ENCODE measurements at regions not wholly inside any gene's neighbourhood (a gene's known extent, or its start where the extent isn't known, plus 50 kb on each side); places are given as distances from the start of the nearest gene placed in this dataset.

- Histone ChIP-seq H3K18ac (ENCODE audit: low read length) (no peak overlapping the region), H4K8ac (ENCODE audit: low read depth, low read length) (no peak overlapping the region), H3K9ac (ENCODE audit: low read length) (no peak overlapping the region), H3K36me3 (ENCODE audit: control insufficient read depth, insufficient read depth, low read length) (no peaks in the 10 kb centered on the region), H2BK5ac (ENCODE audit: low read length) (no peak overlapping the region), H3K79me1 (ENCODE audit: low read length) (no peaks in the 10 kb centered on the region), H2BK15ac (replicated peaks; ENCODE audit: low read depth) (no peak overlapping the region), H3K4me2 (ENCODE audit: low read length) (no peak overlapping the region), H2BK120ac (ENCODE audit: low read depth, low read length) (no peak overlapping the region), H3K4me1 (ENCODE audit: control insufficient read depth, low read depth, low read length) (no peaks in the 10 kb centered on the region), H3K27ac (ENCODE audit: low read depth, low read length) (no peak overlapping the region), H3K23ac (ENCODE audit: low read length) (no peak overlapping the region), H2AK5ac (ENCODE audit: low read length) (no peak overlapping the region), H3K79me2 (ENCODE audit: control insufficient read depth, insufficient read depth, low read length) (no peaks in the 10 kb centered on the region), H3K56ac (ENCODE audit: low read length) (no peak overlapping the region), H3K4me3 (ENCODE audit: low read length) (no peak overlapping the region), H3K27me3 (ENCODE audit: insufficient read depth, low read length, poor library complexity) (no peaks in the 10 kb centered on the region), H3K4ac (ENCODE audit: low read depth, low read length) (no peak overlapping the region), H4K5ac (ENCODE audit: low read length) (no peak overlapping the region)
- peak; percentile 65 for DNase-seq
- WGBS (ENCODE audit: extremely low coverage, insufficient coverage, low lambda C conversion rate) = no CpG with 5 or more reads among the region's 9 CpGs
Observed at GRCh38 chr10:25076506-25077177, 60.2 kb downstream of the THNSL1 start.

GRCh38 chr10:25078658-25079431 is 62.4 kb downstream of the THNSL1 start:
- Histone ChIP-seq H3K23ac (ENCODE audit: low read length) (no peak overlapping the region), H2BK5ac (ENCODE audit: low read length) (no peak overlapping the region), H3K56ac (ENCODE audit: low read length) (no peak overlapping the region), H3K4ac (ENCODE audit: low read depth, low read length) (no peak overlapping the region), H3K18ac (ENCODE audit: low read length) (no peak overlapping the region), H3K4me1 (ENCODE audit: control insufficient read depth, low read depth, low read length) (no peaks in the 10 kb centered on the region), H2BK120ac (ENCODE audit: low read depth, low read length) (no peak overlapping the region), H3K79me2 (ENCODE audit: control insufficient read depth, insufficient read depth, low read length) (no peaks in the 10 kb centered on the region), H4K5ac (ENCODE audit: low read length) (no peak overlapping the region), H4K8ac (ENCODE audit: low read depth, low read length) (no peak overlapping the region), H3K27me3 (ENCODE audit: insufficient read depth, low read length, poor library complexity) (no peaks in the 10 kb centered on the region), H3K27ac (ENCODE audit: low read depth, low read length) (no peak overlapping the region), H3K4me2 (ENCODE audit: low read length) (no peak overlapping the region), H3K36me3 (ENCODE audit: control insufficient read depth, insufficient read depth, low read length) (no peaks in the 10 kb centered on the region), H3K79me1 (ENCODE audit: low read length) (no peaks in the 10 kb centered on the region), H3K4me3 (ENCODE audit: low read length) (no peak overlapping the region), H2AK5ac (ENCODE audit: low read length) (no peak overlapping the region), H3K9ac (ENCODE audit: low read length) (no peak overlapping the region), H2BK15ac (replicated peaks; ENCODE audit: low read depth) (no peak overlapping the region)
- no peak for DNase-seq
- WGBS (ENCODE audit: extremely low coverage, insufficient coverage, low lambda C conversion rate) = no CpG with 5 or more reads among the region's 7 CpGs

- H3K4me1 ChIP-seq (ENCODE audit: control insufficient read depth, low read depth, low read length) = no peaks in the 10 kb centered on the region
- H3K79me2 ChIP-seq (ENCODE audit: control insufficient read depth, insufficient read depth, low read length) = no peaks in the 10 kb centered on the region
- no peak overlapping the region for H3K18ac ChIP-seq (ENCODE audit: low read length)
- DNase-seq = peak; percentile 88
- H3K9ac ChIP-seq (ENCODE audit: low read length) = no peak overlapping the region
- WGBS (ENCODE audit: extremely low coverage, insufficient coverage, low lambda C conversion rate) = no CpG with 5 or more reads among the region's 9 CpGs
- H3K23ac ChIP-seq (ENCODE audit: low read length) = no peak overlapping the region
- no peak overlapping the region for H3K4me2 ChIP-seq (ENCODE audit: low read length)
- H4K8ac ChIP-seq (ENCODE audit: low read depth, low read length) = no peak overlapping the region
- no peak overlapping the region for H3K4me3 ChIP-seq (ENCODE audit: low read length)
- H2BK15ac ChIP-seq (replicated peaks; ENCODE audit: low read depth) = no peak overlapping the region
- no peaks in the 10 kb centered on the region for H3K27me3 ChIP-seq (ENCODE audit: insufficient read depth, low read length, poor library complexity)
- no peak overlapping the region for H2AK5ac ChIP-seq (ENCODE audit: low read length)
- no peak overlapping the region for H3K27ac ChIP-seq (ENCODE audit: low read depth, low read length)
- H3K36me3 ChIP-seq (ENCODE audit: control insufficient read depth, insufficient read depth, low read length) = no peaks in the 10 kb centered on the region
- H4K5ac ChIP-seq (ENCODE audit: low read length) = no peak overlapping the region
- H3K79me1 ChIP-seq (ENCODE audit: low read length) = no peaks in the 10 kb centered on the region
- no peak overlapping the region for H2BK5ac ChIP-seq (ENCODE audit: low read length)
- no peak overlapping the region for H2BK120ac ChIP-seq (ENCODE audit: low read depth, low read length)
- H3K56ac ChIP-seq (ENCODE audit: low read length) = no peak overlapping the region
- no peak overlapping the region for H3K4ac ChIP-seq (ENCODE audit: low read depth, low read length)
Observed at GRCh38 chr10:25080880-25081581, 64.6 kb downstream of the THNSL1 start.

GRCh38 chr10:25082276-25083204 is 66.1 kb downstream of the THNSL1 start:
- H3K23ac ChIP-seq (ENCODE audit: low read length) = no peak overlapping the region
- H3K4me3 ChIP-seq (ENCODE audit: low read length) = no peak overlapping the region
- no peak overlapping the region for H3K4ac ChIP-seq (ENCODE audit: low read depth, low read length)
- DNase-seq = no peak
- no peak overlapping the region for H2BK120ac ChIP-seq (ENCODE audit: low read depth, low read length)
- H2BK15ac ChIP-seq (replicated peaks; ENCODE audit: low read depth) = no peak overlapping the region
- no peak overlapping the region for H4K5ac ChIP-seq (ENCODE audit: low read length)
- no peaks in the 10 kb centered on the region for H3K79me1 ChIP-seq (ENCODE audit: low read length)
- H4K8ac ChIP-seq (ENCODE audit: low read depth, low read length) = no peak overlapping the region
- no peaks in the 10 kb centered on the region for H3K36me3 ChIP-seq (ENCODE audit: control insufficient read depth, insufficient read depth, low read length)
- no peak overlapping the region for H3K9ac ChIP-seq (ENCODE audit: low read length)
- H3K27ac ChIP-seq (ENCODE audit: low read depth, low read length) = no peak overlapping the region
- no peaks in the 10 kb centered on the region for H3K4me1 ChIP-seq (ENCODE audit: control insufficient read depth, low read depth, low read length)
- no peak overlapping the region for H3K18ac ChIP-seq (ENCODE audit: low read length)
- H3K27me3 ChIP-seq (ENCODE audit: insufficient read depth, low read length, poor library complexity) = no peaks in the 10 kb centered on the region
- no peak overlapping the region for H2AK5ac ChIP-seq (ENCODE audit: low read length)
- H3K79me2 ChIP-seq (ENCODE audit: control insufficient read depth, insufficient read depth, low read length) = no peaks in the 10 kb centered on the region
- H3K56ac ChIP-seq (ENCODE audit: low read length) = no peak overlapping the region
- no CpG with 5 or more reads among the region's 8 CpGs for WGBS (ENCODE audit: extremely low coverage, insufficient coverage, low lambda C conversion rate)
- H2BK5ac ChIP-seq (ENCODE audit: low read length) = no peak overlapping the region
- no peak overlapping the region for H3K4me2 ChIP-seq (ENCODE audit: low read length)

- no peak overlapping the region for H3K4me2 ChIP-seq (ENCODE audit: low read length)
- no peak overlapping the region for H2BK5ac ChIP-seq (ENCODE audit: low read length)
- H4K8ac ChIP-seq (ENCODE audit: low read depth, low read length) = no peak overlapping the region
- no peak overlapping the region for H3K27ac ChIP-seq (ENCODE audit: low read depth, low read length)
- H3K79me2 ChIP-seq (ENCODE audit: control insufficient read depth, insufficient read depth, low read length) = no peaks in the 10 kb centered on the region
- H2AK5ac ChIP-seq (ENCODE audit: low read length) = no peak overlapping the region
- H3K27me3 ChIP-seq (ENCODE audit: insufficient read depth, low read length, poor library complexity) = no peaks in the 10 kb centered on the region
- H3K23ac ChIP-seq (ENCODE audit: low read length) = no peak overlapping the region
- H3K36me3 ChIP-seq (ENCODE audit: control insufficient read depth, insufficient read depth, low read length) = no peaks in the 10 kb centered on the region
- H3K4me3 ChIP-seq (ENCODE audit: low read length) = no peak overlapping the region
- no peak overlapping the region for H3K4ac ChIP-seq (ENCODE audit: low read depth, low read length)
- no peaks in the 10 kb centered on the region for H3K79me1 ChIP-seq (ENCODE audit: low read length)
- no peak overlapping the region for H4K5ac ChIP-seq (ENCODE audit: low read length)
- H3K9ac ChIP-seq (ENCODE audit: low read length) = no peak overlapping the region
- no peak overlapping the region for H2BK15ac ChIP-seq (replicated peaks; ENCODE audit: low read depth)
- WGBS (ENCODE audit: extremely low coverage, insufficient coverage, low lambda C conversion rate) = no CpG with 5 or more reads among the region's 11 CpGs
- no peak for DNase-seq
- H3K4me1 ChIP-seq (ENCODE audit: control insufficient read depth, low read depth, low read length) = no peaks in the 10 kb centered on the region
- H2BK120ac ChIP-seq (ENCODE audit: low read depth, low read length) = no peak overlapping the region
- no peak overlapping the region for H3K56ac ChIP-seq (ENCODE audit: low read length)
- H3K18ac ChIP-seq (ENCODE audit: low read length) = no peak overlapping the region
Observed at GRCh38 chr10:25083546-25084111, 67.2 kb downstream of the THNSL1 start.

All from mesendoderm (in vitro differentiated cells).